ENCODE measurements at regions not wholly inside any gene's neighbourhood (a gene's known extent, or its start where the extent isn't known, plus 50 kb on each side); places are given as distances from the start of the nearest gene placed in this dataset.

- TF ChIP-seq EZH2 (IDR thresholded peaks at IDR 0.05; ENCODE audit: borderline replicate concordance) (no peak), CTCF (IDR thresholded peaks at IDR 0.05; ENCODE audit: poor library complexity) (no peak)
Observed at GRCh38 chr2:217660423-217660822, 342.4 kb downstream of the TNS1 start.
